ENCODE measurements at regions not wholly inside any gene's neighbourhood (a gene's known extent, or its start where the extent isn't known, plus 50 kb on each side); places are given as distances from the start of the nearest gene placed in this dataset.

- TF ChIP-seq CTCF (IDR thresholded peaks at IDR 0.05): no peak
- no peak for TF ChIP-seq ZFX (IDR thresholded peaks at IDR 0.05; ENCODE audit: borderline replicate concordance)
- H3K27ac ChIP-seq: no peak overlapping the region
Observed at GRCh38 chr12:58801986-58802385, 118.3 kb downstream of the LRIG3 start.

- TF ChIP-seq CTCF (IDR thresholded peaks at IDR 0.05): no peak
- no peak for TF ChIP-seq ZFX (IDR thresholded peaks at IDR 0.05; ENCODE audit: borderline replicate concordance)
- H3K27ac ChIP-seq: no peak overlapping the region
Observed at GRCh38 chr12:58803908-58804307, 116.4 kb downstream of the LRIG3 start.

GRCh38 chr12:58804749-58805148 lies 115.6 kb downstream of the LRIG3 start:
- peak; percentile 78 for TF ChIP-seq CTCF (IDR thresholded peaks at IDR 0.05)
- no peak for TF ChIP-seq ZFX (IDR thresholded peaks at IDR 0.05; ENCODE audit: borderline replicate concordance)
- H3K27ac ChIP-seq: no peak overlapping the region

GRCh38 chr12:58809064-58809607 lies 111.2 kb downstream of the LRIG3 start:
- H3K27ac ChIP-seq: no peak overlapping the region
- TF ChIP-seq ZFX (IDR thresholded peaks at IDR 0.05; ENCODE audit: borderline replicate concordance) (no peak), CTCF (IDR thresholded peaks at IDR 0.05) (no peak)

DNA sequence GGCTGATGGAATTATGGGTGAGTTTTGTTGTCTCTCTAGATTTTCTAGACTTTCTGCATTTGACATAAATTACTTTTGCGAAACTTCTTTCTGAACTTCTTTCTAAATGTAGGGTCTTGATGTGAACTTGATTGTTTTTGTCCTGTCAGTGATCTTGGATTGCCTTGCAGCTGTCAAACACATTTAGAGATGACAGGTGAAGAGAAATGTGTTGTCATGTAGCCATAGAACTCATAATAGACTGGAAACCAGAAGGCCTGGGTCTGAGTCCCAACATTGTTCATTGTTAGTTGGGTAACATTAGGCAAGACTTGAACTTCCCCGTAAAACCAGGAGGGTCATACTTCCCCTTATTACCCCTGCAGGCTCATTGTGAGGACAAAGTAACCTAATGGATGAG lies 109.0 kb downstream of the LRIG3 start:
- TF ChIP-seq CTCF (IDR thresholded peaks at IDR 0.05) (no peak), ZFX (IDR thresholded peaks at IDR 0.05; ENCODE audit: borderline replicate concordance) (no peak)
- no peak overlapping the region for H3K27ac ChIP-seq

GRCh38 chr12:58812214-58812613 lies 108.1 kb downstream of the LRIG3 start:
- TF ChIP-seq CTCF (IDR thresholded peaks at IDR 0.05): no peak
- no peak for TF ChIP-seq ZFX (IDR thresholded peaks at IDR 0.05; ENCODE audit: borderline replicate concordance)
- no peak overlapping the region for H3K27ac ChIP-seq

GRCh38 chr12:58814036-58814435 lies 106.3 kb downstream of the LRIG3 start:
- no peak overlapping the region for H3K27ac ChIP-seq
- TF ChIP-seq ZFX (IDR thresholded peaks at IDR 0.05; ENCODE audit: borderline replicate concordance): no peak

GRCh38 chr12:58815235-58815634 lies 105.1 kb downstream of the LRIG3 start:
- no peak overlapping the region for H3K27ac ChIP-seq
- TF ChIP-seq CTCF (IDR thresholded peaks at IDR 0.05) (no peak), ZFX (IDR thresholded peaks at IDR 0.05; ENCODE audit: borderline replicate concordance) (no peak)
